ENCODE measurements at regions not wholly inside any gene's neighbourhood (a gene's known extent, or its start where the extent isn't known, plus 50 kb on each side); places are given as distances from the start of the nearest gene placed in this dataset.
"Not testable (repeated sequence)": the region's sequence is repeated elsewhere in the genome, so short reads cannot be mapped to it uniquely, and the experiment has no call there.

DNA sequence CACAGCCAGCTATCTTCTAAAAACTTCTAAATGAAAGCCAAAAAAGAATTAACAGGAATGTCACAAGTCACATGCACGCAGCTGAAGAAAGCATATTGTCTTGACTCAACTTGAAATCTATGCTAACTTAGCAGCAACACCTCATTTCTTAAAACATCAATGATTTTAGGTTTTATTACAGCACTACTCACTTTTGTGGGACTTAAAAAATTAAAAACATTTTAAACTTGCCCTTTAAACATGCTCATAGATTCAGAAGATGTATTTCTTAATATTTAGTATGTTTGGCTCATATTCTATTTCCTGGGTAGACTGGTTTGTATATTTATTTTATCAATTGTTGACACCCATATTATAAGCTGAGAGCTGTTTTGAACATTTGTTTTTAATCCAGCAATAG is 279.4 kb downstream of the NKX6-1 start:
- Histone ChIP-seq H3K27ac (no peak overlapping the region), H3K27me3 (no peaks in the 10 kb centered on the region), H3K4me3 (no peak overlapping the region), H3K36me3 (no peaks in the 10 kb centered on the region), H3K9me3 (no peaks in the 10 kb centered on the region), H3K4me1 (no peaks in the 10 kb centered on the region)
- intact Hi-C loops (cut with DNase I; ENCODE audit: low total_unique reads), result no loop called here
- no peak for TF ChIP-seq CTCF (IDR thresholded peaks at IDR 0.05)
- no peak for DNase-seq

DNA sequence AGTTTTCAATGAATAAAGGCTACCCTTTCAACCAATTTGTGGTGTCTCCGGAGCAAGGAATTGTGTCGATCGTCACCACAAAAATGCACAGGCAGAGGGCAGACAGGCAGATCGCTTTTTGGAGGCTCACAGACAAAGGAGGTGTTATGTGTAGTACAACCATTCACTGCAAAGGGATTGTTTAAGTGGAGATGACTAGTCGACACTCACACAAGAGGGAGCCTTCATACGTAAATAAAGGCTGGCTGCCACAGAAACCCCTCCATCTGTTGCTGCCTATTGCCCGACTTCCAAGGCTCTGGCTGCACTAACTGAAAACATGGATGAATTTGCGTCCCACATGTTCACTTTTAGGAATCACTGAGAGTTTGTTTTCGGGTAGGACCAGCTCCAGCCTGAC is 281.1 kb downstream of the NKX6-1 start:
- H3K4me3 ChIP-seq, result no peak overlapping the region
- DNase-seq, result no peak
- intact Hi-C loops (cut with DNase I; ENCODE audit: low total_unique reads), result no loop called here
- TF ChIP-seq CTCF (IDR thresholded peaks at IDR 0.05), result no peak
- H3K4me1 ChIP-seq, result no peaks in the 10 kb centered on the region
- H3K36me3 ChIP-seq, result no peaks in the 10 kb centered on the region
- no peaks in the 10 kb centered on the region for H3K9me3 ChIP-seq
- no peaks in the 10 kb centered on the region for H3K27me3 ChIP-seq
- H3K27ac ChIP-seq, result no peak overlapping the region

DNA sequence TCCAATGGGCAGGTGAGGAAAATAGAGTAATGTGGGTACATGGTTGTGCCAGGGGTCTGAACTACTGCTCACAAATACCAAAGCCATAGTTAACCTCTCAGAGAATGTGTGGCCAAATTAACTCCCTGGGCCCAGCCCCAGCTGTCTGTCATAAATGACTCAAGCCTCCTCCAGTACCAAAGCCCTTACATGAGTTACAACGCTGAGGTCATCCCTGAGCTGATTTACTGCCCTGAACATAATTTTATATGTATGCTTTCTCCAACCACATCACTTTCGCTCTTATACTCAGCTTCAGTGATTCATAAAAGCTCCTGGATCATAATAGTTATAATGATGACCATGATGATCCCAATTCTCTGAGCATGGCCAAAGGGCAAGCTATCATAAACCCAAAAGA is 283.9 kb downstream of the NKX6-1 start:
- H3K9me3 ChIP-seq, result no peaks in the 10 kb centered on the region
- no peak overlapping the region for H3K27ac ChIP-seq
- no peaks in the 10 kb centered on the region for H3K27me3 ChIP-seq
- H3K4me3 ChIP-seq, result no peak overlapping the region
- intact Hi-C loops (cut with DNase I; ENCODE audit: low total_unique reads), result no loop called here
- no peaks in the 10 kb centered on the region for H3K36me3 ChIP-seq
- no peak for DNase-seq
- H3K4me1 ChIP-seq, result no peaks in the 10 kb centered on the region
- no peak for TF ChIP-seq CTCF (IDR thresholded peaks at IDR 0.05)

DNA sequence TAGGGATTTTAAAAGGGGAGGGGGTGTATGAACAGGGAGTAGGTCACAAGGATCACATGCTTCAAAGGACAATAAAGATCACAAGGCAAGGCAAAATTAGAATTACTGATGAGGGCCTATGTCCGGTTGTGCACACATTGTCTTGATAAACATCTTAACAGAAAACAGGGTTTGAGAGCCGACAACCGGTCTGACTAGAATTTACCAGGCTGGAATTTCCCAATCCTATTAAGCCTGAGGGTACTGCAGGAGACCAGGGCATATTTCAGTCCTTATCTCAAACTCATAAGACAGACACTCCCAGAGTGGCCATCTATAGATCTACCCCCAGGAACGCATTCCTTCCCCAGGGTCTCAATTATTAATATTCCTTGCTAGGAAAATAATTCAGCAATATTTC is 292.9 kb downstream of the NKX6-1 start:
- H3K27ac ChIP-seq; H3K36me3 ChIP-seq; H3K27me3 ChIP-seq; H3K4me3 ChIP-seq; intact Hi-C loops (cut with DNase I; ENCODE audit: low total_unique reads); H3K4me1 ChIP-seq; DNase-seq: not testable (repeated sequence)
- peaks cover 0 to 13% (median 0%) of the 10 kb centered on the region in 3 donors for H3K9me3 ChIP-seq

DNA sequence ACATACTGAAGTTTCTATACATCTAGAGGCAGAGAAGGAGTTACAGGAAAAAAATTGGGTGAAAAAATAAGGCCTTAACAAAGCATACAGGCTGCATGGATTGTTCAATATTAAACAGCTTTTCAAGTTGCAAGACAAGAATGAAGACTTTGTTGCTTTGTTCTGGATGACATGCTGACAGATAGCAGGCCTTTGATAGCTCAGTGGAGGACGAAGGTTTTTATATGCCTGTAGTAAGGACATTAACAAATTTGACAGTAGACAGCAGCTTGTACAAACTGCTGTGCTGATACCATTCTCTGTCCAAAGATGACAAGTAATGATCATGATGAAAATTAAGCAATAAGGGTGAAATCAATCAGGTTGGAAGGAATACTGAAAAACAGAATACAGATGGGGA is 309.9 kb downstream of the NKX6-1 start:
- no peak overlapping the region for H3K4me3 ChIP-seq
- no peaks in the 10 kb centered on the region for H3K4me1 ChIP-seq
- no peaks in the 10 kb centered on the region for H3K27me3 ChIP-seq
- no peaks in the 10 kb centered on the region for H3K9me3 ChIP-seq
- intact Hi-C loops (cut with DNase I; ENCODE audit: low total_unique reads), result no loop called here
- no peak overlapping the region for H3K27ac ChIP-seq
- no peak for TF ChIP-seq CTCF (IDR thresholded peaks at IDR 0.05)
- DNase-seq, result no peak
- H3K36me3 ChIP-seq, result no peaks in the 10 kb centered on the region

DNA sequence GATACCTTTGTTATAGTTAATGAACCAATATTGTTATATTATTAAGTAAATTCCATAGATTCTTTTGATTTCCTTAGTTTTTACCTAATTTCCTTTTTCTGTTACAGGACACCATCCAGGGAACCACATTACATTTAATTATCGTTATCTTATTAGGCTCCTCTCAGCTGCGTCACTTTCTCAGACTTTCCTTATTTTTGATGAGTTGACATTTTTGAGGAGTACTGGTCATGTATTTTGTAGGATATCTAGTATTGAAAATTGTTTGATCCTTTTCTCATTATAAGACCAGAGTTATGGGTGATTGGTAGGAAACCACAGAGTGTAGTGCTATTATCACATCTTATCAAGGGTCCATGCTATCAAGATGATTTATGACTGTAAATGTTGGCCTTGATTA is 319.7 kb downstream of the NKX6-1 start:
- Histone ChIP-seq H3K27ac (no peak overlapping the region), H3K36me3 (no peaks in the 10 kb centered on the region), H3K4me3 (no peak overlapping the region), H3K4me1 (no peaks in the 10 kb centered on the region), H3K9me3 (no peaks in the 10 kb centered on the region), H3K27me3 (no peaks in the 10 kb centered on the region)
- no peak for TF ChIP-seq CTCF (IDR thresholded peaks at IDR 0.05)
- intact Hi-C loops (cut with DNase I; ENCODE audit: low total_unique reads), result no loop called here
- DNase-seq, result no peak
